T-helper 2 cell treated with Interferon-gamma antibody and Interleukin-4, amounts not matched to agents 5 μg/mL and 100 μg/mL, for 36 hours (primary cell): ENCODE measurements at regions not wholly inside any gene's neighbourhood (a gene's known extent, or its start where the extent isn't known, plus 50 kb on each side); places are given as distances from the start of the nearest gene placed in this dataset.
"Not testable (repeated sequence)": the region's sequence is repeated elsewhere in the genome, so short reads cannot be mapped to it uniquely, and the experiment has no call there.

ENCODE experiments used
- DNase-seq: peaks from one replicate; pipeline ENCODE4 v3.0.0; 2021; ENCODE audit warnings: low spot score
- H3K27ac Mint-ChIP-seq: one replicate; pipeline ENCODE4 v1.8.0; 2021; ENCODE audit warnings: mild to moderate bottlenecking, mixed read lengths
- H3K27me3 Mint-ChIP-seq: one replicate; pipeline ENCODE4 v1.8.0; 2021; ENCODE audit warnings: low read depth, mixed read lengths
- H3K36me3 Mint-ChIP-seq: one replicate; pipeline ENCODE4 v1.8.0; 2021; ENCODE audit warnings: low read depth, mixed read lengths
- H3K4me1 Mint-ChIP-seq: one replicate; pipeline ENCODE4 v1.8.0; 2021; ENCODE audit warnings: low read depth, mixed read lengths
- H3K4me3 Mint-ChIP-seq: one replicate; pipeline ENCODE4 v1.8.0; 2022; ENCODE audit warnings: mild to moderate bottlenecking, moderate library complexity, mixed read lengths
- H3K9me3 Mint-ChIP-seq: one replicate; pipeline ENCODE4 v1.8.0; 2021; ENCODE audit warnings: mixed read lengths

GRCh38 chr2:76169276-76170008, 458.7 kb upstream of the GCFC2 start:
- no peaks in the 10 kb centered on the region for H3K27me3 Mint-ChIP-seq
- H3K36me3 Mint-ChIP-seq: no peaks in the 10 kb centered on the region
- no peak overlapping the region for H3K27ac Mint-ChIP-seq
- DNase-seq: no peak
- no peak overlapping the region for H3K4me3 Mint-ChIP-seq
- H3K9me3 Mint-ChIP-seq: peaks cover 18% of the 10 kb centered on the region
- H3K4me1 Mint-ChIP-seq: no peaks in the 10 kb centered on the region

DNA sequence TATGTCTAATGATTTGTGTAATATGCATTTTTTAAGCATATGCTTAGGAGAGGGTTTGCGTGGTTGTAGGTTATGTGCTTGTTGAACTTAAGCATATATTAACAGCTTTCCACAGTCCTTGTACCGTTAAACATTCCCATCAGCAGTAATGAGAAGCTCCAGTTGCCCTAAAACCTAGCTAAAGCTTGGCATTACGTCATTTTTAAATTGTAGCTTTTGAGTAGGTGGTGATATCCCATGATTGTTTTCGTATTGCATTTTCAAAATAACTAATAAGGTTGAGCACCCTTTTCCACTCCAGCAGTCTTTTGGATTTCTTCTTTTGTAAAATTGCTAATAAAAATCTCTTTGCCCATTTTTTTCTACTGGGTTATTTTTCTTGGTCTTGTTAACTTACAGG, 453.1 kb upstream of the GCFC2 start:
- peaks cover 4% of the 10 kb centered on the region for H3K9me3 Mint-ChIP-seq
- H3K4me1 Mint-ChIP-seq: no peaks in the 10 kb centered on the region
- no peak for DNase-seq
- H3K27me3 Mint-ChIP-seq: no peaks in the 10 kb centered on the region
- H3K36me3 Mint-ChIP-seq: no peaks in the 10 kb centered on the region
- H3K27ac Mint-ChIP-seq: no peak overlapping the region
- no peak overlapping the region for H3K4me3 Mint-ChIP-seq

GRCh38 chr2:76160670-76161069, 450.0 kb upstream of the GCFC2 start:
- Mint-ChIP-seq H3K4me1 (no peaks in the 10 kb centered on the region), H3K27me3 (no peaks in the 10 kb centered on the region), H3K36me3 (no peaks in the 10 kb centered on the region), H3K4me3 (no peak overlapping the region), H3K27ac (no peak overlapping the region), H3K9me3 (peaks cover 4% of the 10 kb centered on the region)
- DNase-seq: no peak

- no peaks in the 10 kb centered on the region for H3K27me3 Mint-ChIP-seq
- H3K36me3 Mint-ChIP-seq: no peaks in the 10 kb centered on the region
- H3K4me1 Mint-ChIP-seq: no peaks in the 10 kb centered on the region
- no peak overlapping the region for H3K27ac Mint-ChIP-seq
- H3K9me3 Mint-ChIP-seq: peaks cover 4% of the 10 kb centered on the region
- no peak for DNase-seq
- no peak overlapping the region for H3K4me3 Mint-ChIP-seq
Observed at GRCh38 chr2:76159042-76159648, 448.4 kb upstream of the GCFC2 start.

DNA sequence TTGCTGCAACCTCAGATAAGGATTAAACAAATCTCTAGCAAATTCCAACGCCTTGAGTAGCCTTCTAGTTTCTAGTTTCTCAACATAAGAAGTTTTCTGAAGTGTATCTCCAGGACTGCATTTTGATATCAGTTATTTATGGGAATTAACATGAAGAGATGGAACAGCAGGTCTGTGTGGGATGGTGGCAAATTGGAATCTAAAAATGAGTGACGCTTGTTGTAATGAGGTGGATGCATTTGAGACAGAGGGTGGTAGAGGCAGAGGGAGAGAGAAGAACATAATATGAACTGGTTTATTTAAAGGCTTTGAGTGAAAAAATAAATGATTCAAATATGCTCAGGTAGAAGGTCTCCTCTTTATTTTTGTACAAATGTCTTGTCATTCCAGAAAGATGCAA, 446.8 kb upstream of the GCFC2 start:
- Mint-ChIP-seq H3K4me1 (no peaks in the 10 kb centered on the region), H3K27me3 (no peaks in the 10 kb centered on the region), H3K4me3 (no peak overlapping the region), H3K27ac (no peak overlapping the region), H3K36me3 (no peaks in the 10 kb centered on the region), H3K9me3 (peaks cover 4% of the 10 kb centered on the region)
- DNase-seq: no peak

GRCh38 chr2:76154981-76155380, 444.3 kb upstream of the GCFC2 start:
- Mint-ChIP-seq H3K4me1 (no peaks in the 10 kb centered on the region), H3K4me3 (no peak overlapping the region), H3K36me3 (no peaks in the 10 kb centered on the region), H3K27ac (no peak overlapping the region), H3K27me3 (no peaks in the 10 kb centered on the region), H3K9me3 (no peaks in the 10 kb centered on the region)
- DNase-seq: no peak

DNA sequence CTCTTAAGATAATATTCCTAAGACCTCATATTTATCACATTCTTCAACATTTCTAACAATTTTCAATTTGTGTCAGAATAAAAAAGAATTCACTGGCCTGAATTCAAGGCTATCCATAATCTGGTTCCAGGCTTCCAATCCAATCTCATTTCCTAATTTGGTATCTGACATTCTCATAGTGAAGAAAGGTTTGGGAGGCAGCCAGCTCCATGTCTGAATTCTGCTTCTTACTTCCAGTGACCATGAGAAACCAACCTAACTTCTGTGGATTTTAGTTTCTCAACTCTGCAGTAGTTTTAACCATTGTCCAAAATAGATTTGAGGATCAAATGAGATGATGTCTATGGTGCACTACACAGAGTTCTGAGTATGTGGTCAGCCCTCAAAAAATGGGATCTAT, 439.1 kb upstream of the GCFC2 start:
- no peaks in the 10 kb centered on the region for H3K27me3 Mint-ChIP-seq
- no peaks in the 10 kb centered on the region for H3K4me1 Mint-ChIP-seq
- no peak overlapping the region for H3K4me3 Mint-ChIP-seq
- H3K9me3 Mint-ChIP-seq: peaks cover 22% of the 10 kb centered on the region
- no peak overlapping the region for H3K27ac Mint-ChIP-seq
- H3K36me3 Mint-ChIP-seq: no peaks in the 10 kb centered on the region
- DNase-seq: no peak

DNA sequence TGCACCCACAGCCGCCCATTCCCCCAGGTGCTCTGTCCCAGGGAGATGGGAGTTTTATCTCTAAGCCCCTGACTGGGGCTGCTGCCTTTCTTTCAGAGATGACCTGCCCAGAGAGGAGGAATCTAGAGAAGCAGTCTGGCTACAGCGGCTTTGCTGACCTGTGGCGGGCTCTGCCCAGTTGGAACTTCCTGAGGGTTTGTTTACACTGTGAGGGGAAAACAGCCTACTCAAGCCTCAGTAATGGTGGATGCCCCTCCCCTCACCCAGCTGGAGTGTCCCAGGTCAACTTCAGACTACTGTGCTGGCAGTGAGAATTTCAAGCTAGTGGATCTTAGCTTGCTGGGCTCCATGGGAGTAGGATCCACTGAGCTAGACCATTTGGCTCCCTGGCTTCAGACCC, 428.6 kb upstream of the GCFC2 start:
- H3K27me3 Mint-ChIP-seq, H3K4me3 Mint-ChIP-seq, H3K27ac Mint-ChIP-seq, H3K36me3 Mint-ChIP-seq, DNase-seq, H3K4me1 Mint-ChIP-seq: not testable (repeated sequence)
- H3K9me3 Mint-ChIP-seq: peaks cover 48% of the 10 kb centered on the region

DNA sequence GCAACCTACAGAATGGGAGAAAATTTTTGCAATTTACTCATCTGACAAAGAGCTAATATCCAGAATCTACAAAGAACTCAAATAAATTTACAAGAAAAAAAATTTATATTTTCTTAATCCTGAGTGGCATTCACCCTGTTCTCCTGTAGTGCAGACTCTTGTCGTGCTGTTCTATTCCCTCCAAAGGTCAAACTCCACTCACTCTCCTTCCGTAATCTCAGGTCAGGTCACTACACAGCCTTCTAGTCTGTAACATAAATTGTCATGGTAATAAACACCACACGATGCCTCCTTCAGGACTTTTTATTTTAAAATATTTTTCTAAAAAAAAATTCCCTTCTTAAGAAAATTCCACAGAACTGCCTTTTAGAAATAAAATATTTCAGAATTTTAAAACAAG, 417.9 kb upstream of the GCFC2 start:
- H3K9me3 Mint-ChIP-seq: peaks cover 6% of the 10 kb centered on the region
- H3K4me1 Mint-ChIP-seq: no peaks in the 10 kb centered on the region

GRCh38 chr2:76120176-76120575, 409.5 kb upstream of the GCFC2 start:
- peaks cover 21% of the 10 kb centered on the region for H3K9me3 Mint-ChIP-seq
- H3K27me3 Mint-ChIP-seq: no peaks in the 10 kb centered on the region
- DNase-seq: no peak
- H3K4me1 Mint-ChIP-seq: no peaks in the 10 kb centered on the region
- H3K36me3 Mint-ChIP-seq: no peaks in the 10 kb centered on the region
- H3K4me3 Mint-ChIP-seq: no peak overlapping the region
- no peak overlapping the region for H3K27ac Mint-ChIP-seq

More for the DNA sequence above, 417.9 kb upstream of the GCFC2 start:
- no peaks in the 10 kb centered on the region for H3K27me3 Mint-ChIP-seq
- H3K36me3 Mint-ChIP-seq: no peaks in the 10 kb centered on the region
- no peak for DNase-seq
- no peak overlapping the region for H3K4me3 Mint-ChIP-seq
- no peak overlapping the region for H3K27ac Mint-ChIP-seq

DNA sequence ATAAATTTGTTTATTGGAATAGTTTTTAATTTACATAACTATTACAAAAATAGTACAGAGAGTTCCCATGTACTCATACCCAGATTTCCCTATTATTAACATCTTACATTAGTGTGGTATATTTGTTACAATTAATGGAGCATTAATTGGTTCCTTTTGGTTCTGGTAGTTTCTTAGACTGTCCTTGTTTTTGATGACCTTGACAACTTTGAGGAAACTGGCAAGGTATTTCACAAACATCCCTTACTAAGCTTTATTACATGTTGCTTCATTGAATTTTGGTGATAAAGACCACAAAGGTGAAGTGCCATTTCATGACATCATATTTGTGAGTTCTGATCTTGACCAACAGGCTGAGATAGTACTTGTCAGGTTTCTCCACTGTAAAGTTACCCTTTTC, 379.0 kb upstream of the GCFC2 start:
- H3K27me3 Mint-ChIP-seq: no peaks in the 10 kb centered on the region
- no peak for DNase-seq
- peaks cover 5% of the 10 kb centered on the region for H3K9me3 Mint-ChIP-seq
- H3K36me3 Mint-ChIP-seq: no peaks in the 10 kb centered on the region
- no peak overlapping the region for H3K27ac Mint-ChIP-seq
- no peaks in the 10 kb centered on the region for H3K4me1 Mint-ChIP-seq
- no peak overlapping the region for H3K4me3 Mint-ChIP-seq

- Mint-ChIP-seq H3K36me3 (no peaks in the 10 kb centered on the region), H3K27ac (no peak overlapping the region), H3K9me3 (peaks cover 16% of the 10 kb centered on the region), H3K4me3 (no peak overlapping the region), H3K27me3 (no peaks in the 10 kb centered on the region), H3K4me1 (no peaks in the 10 kb centered on the region)
- DNase-seq: no peak
Observed at GRCh38 chr2:76083248-76083647, 372.5 kb upstream of the GCFC2 start.

- H3K9me3 Mint-ChIP-seq: peaks cover 16% of the 10 kb centered on the region
- no peaks in the 10 kb centered on the region for H3K27me3 Mint-ChIP-seq
- no peaks in the 10 kb centered on the region for H3K4me1 Mint-ChIP-seq
- DNase-seq: no peak
- H3K36me3 Mint-ChIP-seq: no peaks in the 10 kb centered on the region
- no peak overlapping the region for H3K4me3 Mint-ChIP-seq
- no peak overlapping the region for H3K27ac Mint-ChIP-seq
Observed at GRCh38 chr2:76082509-76082908, 371.8 kb upstream of the GCFC2 start.

- DNase-seq: no peak
- no peak overlapping the region for H3K4me3 Mint-ChIP-seq
- no peak overlapping the region for H3K27ac Mint-ChIP-seq
- no peaks in the 10 kb centered on the region for H3K27me3 Mint-ChIP-seq
- no peaks in the 10 kb centered on the region for H3K36me3 Mint-ChIP-seq
- no peaks in the 10 kb centered on the region for H3K4me1 Mint-ChIP-seq
- peaks cover 15% of the 10 kb centered on the region for H3K9me3 Mint-ChIP-seq
Observed at GRCh38 chr2:76080154-76080553, 369.4 kb upstream of the GCFC2 start.

DNA sequence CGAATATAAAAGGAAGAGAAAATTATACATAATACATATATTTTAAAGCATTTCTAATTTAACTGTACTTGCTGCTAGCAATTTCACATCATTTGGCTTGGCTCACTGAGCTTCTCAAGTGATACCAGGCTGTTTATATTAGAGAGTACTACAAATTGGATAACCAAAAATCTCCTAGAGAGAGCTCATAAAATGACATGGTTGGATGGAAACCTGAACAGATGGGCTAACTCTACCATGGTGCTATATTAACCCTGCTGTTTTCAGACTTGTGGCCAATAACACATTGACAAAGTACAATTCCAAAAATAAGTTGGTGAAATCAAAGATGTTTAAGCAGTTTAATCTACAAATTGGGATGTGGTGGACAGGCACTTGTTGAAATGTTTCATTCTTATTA, 364.4 kb upstream of the GCFC2 start:
- DNase-seq: no peak
- Mint-ChIP-seq H3K27ac (no peak overlapping the region), H3K4me1 (no peaks in the 10 kb centered on the region), H3K27me3 (no peaks in the 10 kb centered on the region), H3K36me3 (no peaks in the 10 kb centered on the region), H3K4me3 (no peak overlapping the region), H3K9me3 (peaks cover 12% of the 10 kb centered on the region)
